GM23338 (cell line): ENCODE measurements at regions not wholly inside any gene's neighbourhood (a gene's known extent, or its start where the extent isn't known, plus 50 kb on each side); places are given as distances from the start of the nearest gene placed in this dataset.
"Not testable (repeated sequence)": the region's sequence is repeated elsewhere in the genome, so short reads cannot be mapped to it uniquely, and the experiment has no call there.

ENCODE experiments used
- ATAC-seq: fragments of 200-7000 bp; cut with Tn5 transposase; 3 replicates; pipeline ENCODE4 v1.9.1; 2020
- DNase-seq: peaks from one replicate; pipeline ENCODE4 v3.0.0-alpha.2; 2015; ENCODE audit warnings: low spot score
- H2AFZ ChIP-seq: fragments of 200-600 bp; sonication (generic); 2 replicates; pipeline ENCODE4 v1.8.0; 2016; ENCODE audit warnings: antibody characterized with exemption, mild to moderate bottlenecking, moderate library complexity
- H3F3A ChIP-seq: fragments of 200-600 bp; sonication (generic); replicated peaks from 2 replicates; pipeline ENCODE4 v1.8.0; 2017; ENCODE audit warnings: antibody characterized with exemption, mixed run types, low read depth
- H3K27ac ChIP-seq: fragments of 200-600 bp; sonication (generic); 2 replicates; pipeline ENCODE4 v1.6.1; 2016; ENCODE audit warnings: low read depth
- H3K27me3 ChIP-seq: fragments of 200-600 bp; sonication (generic); 2 replicates; pipeline ENCODE4 v1.8.0; 2016; ENCODE audit warnings: mild to moderate bottlenecking, mixed run types, moderate library complexity; ENCODE audit not compliant: insufficient read depth
- H3K36me3 ChIP-seq: fragments of 200-600 bp; sonication (generic); 2 replicates; pipeline ENCODE4 v1.8.0; 2016; ENCODE audit warnings: mild to moderate bottlenecking; ENCODE audit not compliant: insufficient read depth
- H3K4me1 ChIP-seq: fragments of 200-600 bp; sonication (generic); 2 replicates; pipeline ENCODE4 v1.8.0; 2016; ENCODE audit warnings: mild to moderate bottlenecking, moderate library complexity; ENCODE audit not compliant: insufficient read depth
- H3K4me2 ChIP-seq: fragments of 200-600 bp; sonication (generic); 2 replicates; pipeline ENCODE4 v1.7.1; 2017; ENCODE audit warnings: mixed run types
- H3K4me3 ChIP-seq: fragments of 200-600 bp; sonication (generic); 2 replicates; pipeline ENCODE4 v1.6.1; 2016; ENCODE audit warnings: mixed run types
- H3K79me2 ChIP-seq: fragments of 200-600 bp; sonication (generic); replicated peaks from 2 replicates; pipeline ENCODE4 v1.8.0; 2017; ENCODE audit warnings: mild to moderate bottlenecking; ENCODE audit not compliant: insufficient read depth
- H3K9me2 ChIP-seq: fragments of 200-600 bp; sonication (generic); 2 replicates; pipeline ENCODE4 v1.8.0; 2017; ENCODE audit not compliant: insufficient read depth
- H4K20me1 ChIP-seq: fragments of 200-600 bp; sonication (generic); replicated peaks from 2 replicates; pipeline ENCODE4 v1.8.0; 2017; ENCODE audit warnings: mild to moderate bottlenecking; ENCODE audit not compliant: insufficient read depth
- H3K27ac Mint-ChIP-seq: 2 replicates; pipeline ENCODE4 v1.8.0; 2020; ENCODE audit warnings: inconsistent platforms, mild to moderate bottlenecking, moderate library complexity, mixed read lengths
- H3K27me3 Mint-ChIP-seq: 3 replicates; pipeline ENCODE4 v1.8.0; 2022; ENCODE audit warnings: low read depth, mild to moderate bottlenecking, moderate library complexity, mixed read lengths, inconsistent platforms; ENCODE audit not compliant: insufficient read depth, poor library complexity
- H3K36me3 Mint-ChIP-seq: 3 replicates; pipeline ENCODE4 v1.8.0; 2021; ENCODE audit warnings: low read depth, mild to moderate bottlenecking, inconsistent platforms, moderate library complexity, mixed read lengths
- H3K4me1 Mint-ChIP-seq: 3 replicates; pipeline ENCODE4 v1.8.0; 2020; ENCODE audit warnings: mild to moderate bottlenecking, inconsistent platforms, mixed read lengths
- H3K4me3 Mint-ChIP-seq: 3 replicates; pipeline ENCODE4 v1.8.0; 2021; ENCODE audit warnings: moderate library complexity, mild to moderate bottlenecking, inconsistent platforms, mixed read lengths
- H3K9me3 Mint-ChIP-seq: 3 replicates; pipeline ENCODE4 v1.8.0; 2020; ENCODE audit warnings: moderate library complexity, mild to moderate bottlenecking, inconsistent platforms, mixed read lengths
- CREB1 ChIP-seq: fragments of 250-450 bp; sonication (Bioruptor Pico); IDR thresholded peaks from 2 replicates; pipeline ENCODE4 v1.5.0; 2020; ENCODE audit warnings: low read depth, mild to moderate bottlenecking, moderate library complexity
- EZH2 ChIP-seq: fragments of 200-600 bp; sonication (generic); IDR thresholded peaks from one replicate; pipeline ENCODE4 v1.8.0; 2017; ENCODE audit warnings: antibody characterized with exemption, mild to moderate bottlenecking, low read depth; ENCODE audit not compliant: unreplicated experiment
- EZH2phosphoT487 ChIP-seq: fragments of 200-600 bp; sonication (generic); IDR thresholded peaks from one replicate; pipeline ENCODE4 v1.8.1; 2018; ENCODE audit warnings: antibody characterized with exemption; ENCODE audit not compliant: unreplicated experiment
- JUNB ChIP-seq: IDR thresholded peaks from one replicate; pipeline ENCODE4 v1.6.1; 2016; ENCODE audit warnings: antibody characterized with exemption; ENCODE audit not compliant: unreplicated experiment
- POLR2AphosphoS5 ChIP-seq: IDR thresholded peaks from 2 replicates; pipeline ENCODE4 v1.6.1; 2016; ENCODE audit warnings: antibody characterized with exemption, low read depth
- ZNF331 ChIP-seq: fragments of 250-450 bp; sonication (Bioruptor Pico); IDR thresholded peaks from 2 replicates; pipeline ENCODE4 v1.5.0; 2020; ENCODE audit warnings: low read depth, mild to moderate bottlenecking, moderate library complexity
- TF ChIP-seq, protein P1 (sequence below): fragments of 250-450 bp; sonication (Bioruptor Pico); IDR thresholded peaks from 2 replicates; pipeline ENCODE4 v1.5.0; 2020; ENCODE audit warnings: mild to moderate bottlenecking, moderate library complexity
- TF ChIP-seq, protein P2 (sequence below), 2 experiments: fragments of 200-600 bp in 1 of 2; sonication (generic) in 1 of 2; conservative IDR thresholded peaks; 2 replicates each; pipeline versions ENCODE4 v1.5.1 to v1.6.1; 2016 to 2017; ENCODE audit warnings: antibody characterized with exemption in 2 of 2, low read depth in 2 of 2, mild to moderate bottlenecking in 2 of 2, moderate library complexity in 1 of 2

DNA sequence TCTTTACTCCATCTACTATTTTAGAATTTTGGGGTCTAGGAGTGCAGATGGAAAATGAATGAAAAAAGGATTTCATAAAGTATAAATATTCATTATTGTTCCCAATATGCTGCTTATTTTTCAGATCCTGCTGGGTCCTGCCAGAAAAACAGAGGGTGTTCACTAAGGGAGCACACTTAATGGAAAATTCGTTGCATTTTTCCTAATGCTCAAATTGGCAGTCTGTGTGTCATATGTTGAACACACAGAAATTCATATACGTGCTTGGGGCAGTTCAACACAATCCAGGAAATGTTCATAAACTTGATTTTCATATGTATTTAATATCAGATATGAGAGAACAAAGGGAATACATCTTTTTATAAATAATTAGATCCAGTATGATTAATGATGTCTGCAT is 1019.4 kb downstream of the EPHA7 start:
- no peaks in the 10 kb centered on the region for H3K4me1 Mint-ChIP-seq
- H3K4me3 Mint-ChIP-seq = no peak overlapping the region
- H4K20me1 ChIP-seq = no peaks in the 10 kb centered on the region
- no peaks in the 10 kb centered on the region for H3K36me3 Mint-ChIP-seq
- no peaks in the 10 kb centered on the region for H3K36me3 ChIP-seq
- DNase-seq = no peak
- H3K4me1 ChIP-seq = no peaks in the 10 kb centered on the region
- ATAC-seq = no peak
- H3K27ac Mint-ChIP-seq = no peak overlapping the region
- TF ChIP-seq POLR2AphosphoS5 = no peak
- TF ChIP-seq, protein P1, sequence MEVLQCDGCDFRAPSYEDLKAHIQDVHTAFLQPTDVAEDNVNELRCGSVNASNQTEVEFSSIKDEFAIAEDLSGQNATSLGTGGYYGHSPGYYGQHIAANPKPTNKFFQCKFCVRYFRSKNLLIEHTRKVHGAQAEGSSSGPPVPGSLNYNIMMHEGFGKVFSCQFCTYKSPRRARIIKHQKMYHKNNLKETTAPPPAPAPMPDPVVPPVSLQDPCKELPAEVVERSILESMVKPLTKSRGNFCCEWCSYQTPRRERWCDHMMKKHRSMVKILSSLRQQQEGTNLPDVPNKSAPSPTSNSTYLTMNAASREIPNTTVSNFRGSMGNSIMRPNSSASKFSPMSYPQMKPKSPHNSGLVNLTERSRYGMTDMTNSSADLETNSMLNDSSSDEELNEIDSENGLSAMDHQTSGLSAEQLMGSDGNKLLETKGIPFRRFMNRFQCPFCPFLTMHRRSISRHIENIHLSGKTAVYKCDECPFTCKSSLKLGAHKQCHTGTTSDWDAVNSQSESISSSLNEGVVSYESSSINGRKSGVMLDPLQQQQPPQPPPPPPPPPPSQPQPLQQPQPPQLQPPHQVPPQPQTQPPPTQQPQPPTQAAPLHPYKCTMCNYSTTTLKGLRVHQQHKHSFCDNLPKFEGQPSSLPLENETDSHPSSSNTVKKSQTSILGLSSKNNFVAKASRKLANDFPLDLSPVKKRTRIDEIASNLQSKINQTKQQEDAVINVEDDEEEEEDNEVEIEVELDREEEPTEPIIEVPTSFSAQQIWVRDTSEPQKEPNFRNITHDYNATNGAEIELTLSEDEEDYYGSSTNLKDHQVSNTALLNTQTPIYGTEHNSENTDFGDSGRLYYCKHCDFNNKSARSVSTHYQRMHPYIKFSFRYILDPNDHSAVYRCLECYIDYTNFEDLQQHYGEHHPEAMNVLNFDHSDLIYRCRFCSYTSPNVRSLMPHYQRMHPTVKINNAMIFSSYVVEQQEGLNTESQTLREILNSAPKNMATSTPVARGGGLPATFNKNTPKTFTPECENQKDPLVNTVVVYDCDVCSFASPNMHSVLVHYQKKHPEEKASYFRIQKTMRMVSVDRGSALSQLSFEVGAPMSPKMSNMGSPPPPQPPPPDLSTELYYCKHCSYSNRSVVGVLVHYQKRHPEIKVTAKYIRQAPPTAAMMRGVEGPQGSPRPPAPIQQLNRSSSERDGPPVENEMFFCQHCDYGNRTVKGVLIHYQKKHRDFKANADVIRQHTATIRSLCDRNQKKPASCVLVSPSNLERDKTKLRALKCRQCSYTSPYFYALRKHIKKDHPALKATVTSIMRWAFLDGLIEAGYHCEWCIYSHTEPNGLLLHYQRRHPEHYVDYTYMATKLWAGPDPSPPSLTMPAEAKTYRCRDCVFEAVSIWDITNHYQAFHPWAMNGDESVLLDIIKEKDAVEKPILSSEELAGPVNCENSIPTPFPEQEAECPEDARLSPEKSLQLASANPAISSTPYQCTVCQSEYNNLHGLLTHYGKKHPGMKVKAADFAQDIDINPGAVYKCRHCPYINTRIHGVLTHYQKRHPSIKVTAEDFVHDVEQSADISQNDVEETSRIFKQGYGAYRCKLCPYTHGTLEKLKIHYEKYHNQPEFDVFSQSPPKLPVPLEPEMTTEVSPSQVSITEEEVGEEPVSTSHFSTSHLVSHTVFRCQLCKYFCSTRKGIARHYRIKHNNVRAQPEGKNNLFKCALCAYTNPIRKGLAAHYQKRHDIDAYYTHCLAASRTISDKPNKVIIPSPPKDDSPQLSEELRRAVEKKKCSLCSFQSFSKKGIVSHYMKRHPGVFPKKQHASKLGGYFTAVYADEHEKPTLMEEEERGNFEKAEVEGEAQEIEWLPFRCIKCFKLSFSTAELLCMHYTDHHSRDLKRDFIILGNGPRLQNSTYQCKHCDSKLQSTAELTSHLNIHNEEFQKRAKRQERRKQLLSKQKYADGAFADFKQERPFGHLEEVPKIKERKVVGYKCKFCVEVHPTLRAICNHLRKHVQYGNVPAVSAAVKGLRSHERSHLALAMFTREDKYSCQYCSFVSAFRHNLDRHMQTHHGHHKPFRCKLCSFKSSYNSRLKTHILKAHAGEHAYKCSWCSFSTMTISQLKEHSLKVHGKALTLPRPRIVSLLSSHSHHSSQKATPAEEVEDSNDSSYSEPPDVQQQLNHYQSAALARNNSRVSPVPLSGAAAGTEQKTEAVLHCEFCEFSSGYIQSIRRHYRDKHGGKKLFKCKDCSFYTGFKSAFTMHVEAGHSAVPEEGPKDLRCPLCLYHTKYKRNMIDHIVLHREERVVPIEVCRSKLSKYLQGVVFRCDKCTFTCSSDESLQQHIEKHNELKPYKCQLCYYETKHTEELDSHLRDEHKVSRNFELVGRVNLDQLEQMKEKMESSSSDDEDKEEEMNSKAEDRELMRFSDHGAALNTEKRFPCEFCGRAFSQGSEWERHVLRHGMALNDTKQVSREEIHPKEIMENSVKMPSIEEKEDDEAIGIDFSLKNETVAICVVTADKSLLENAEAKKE (CRISPR knock-in tag) = no peak
- TF ChIP-seq EZH2 = no peak
- TF ChIP-seq EZH2phosphoT487 = no peak
- TF ChIP-seq, protein P2, sequence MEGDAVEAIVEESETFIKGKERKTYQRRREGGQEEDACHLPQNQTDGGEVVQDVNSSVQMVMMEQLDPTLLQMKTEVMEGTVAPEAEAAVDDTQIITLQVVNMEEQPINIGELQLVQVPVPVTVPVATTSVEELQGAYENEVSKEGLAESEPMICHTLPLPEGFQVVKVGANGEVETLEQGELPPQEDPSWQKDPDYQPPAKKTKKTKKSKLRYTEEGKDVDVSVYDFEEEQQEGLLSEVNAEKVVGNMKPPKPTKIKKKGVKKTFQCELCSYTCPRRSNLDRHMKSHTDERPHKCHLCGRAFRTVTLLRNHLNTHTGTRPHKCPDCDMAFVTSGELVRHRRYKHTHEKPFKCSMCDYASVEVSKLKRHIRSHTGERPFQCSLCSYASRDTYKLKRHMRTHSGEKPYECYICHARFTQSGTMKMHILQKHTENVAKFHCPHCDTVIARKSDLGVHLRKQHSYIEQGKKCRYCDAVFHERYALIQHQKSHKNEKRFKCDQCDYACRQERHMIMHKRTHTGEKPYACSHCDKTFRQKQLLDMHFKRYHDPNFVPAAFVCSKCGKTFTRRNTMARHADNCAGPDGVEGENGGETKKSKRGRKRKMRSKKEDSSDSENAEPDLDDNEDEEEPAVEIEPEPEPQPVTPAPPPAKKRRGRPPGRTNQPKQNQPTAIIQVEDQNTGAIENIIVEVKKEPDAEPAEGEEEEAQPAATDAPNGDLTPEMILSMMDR (conservative IDR thresholded peaks at IDR 0.05; ENCODE audit: low read depth in 2 of 2) = no peak
- no peak for TF ChIP-seq ZNF331 (CRISPR knock-in tag)
- TF ChIP-seq JUNB = no peak
- TF ChIP-seq CREB1 (CRISPR knock-in tag) = no peak
- no peaks in the 10 kb centered on the region for H3F3A ChIP-seq
- H3K4me2 ChIP-seq = no peak overlapping the region
- H3K79me2 ChIP-seq = no peaks in the 10 kb centered on the region
- H3K9me2 ChIP-seq = no peaks in the 10 kb centered on the region
- H3K27ac ChIP-seq = no peak overlapping the region
- no peaks in the 10 kb centered on the region for H3K27me3 ChIP-seq
- H2AFZ ChIP-seq = no peak overlapping the region
- H3K4me3 ChIP-seq = no peak overlapping the region
- H3K9me3 Mint-ChIP-seq = no peaks in the 10 kb centered on the region
- no peaks in the 10 kb centered on the region for H3K27me3 Mint-ChIP-seq

DNA sequence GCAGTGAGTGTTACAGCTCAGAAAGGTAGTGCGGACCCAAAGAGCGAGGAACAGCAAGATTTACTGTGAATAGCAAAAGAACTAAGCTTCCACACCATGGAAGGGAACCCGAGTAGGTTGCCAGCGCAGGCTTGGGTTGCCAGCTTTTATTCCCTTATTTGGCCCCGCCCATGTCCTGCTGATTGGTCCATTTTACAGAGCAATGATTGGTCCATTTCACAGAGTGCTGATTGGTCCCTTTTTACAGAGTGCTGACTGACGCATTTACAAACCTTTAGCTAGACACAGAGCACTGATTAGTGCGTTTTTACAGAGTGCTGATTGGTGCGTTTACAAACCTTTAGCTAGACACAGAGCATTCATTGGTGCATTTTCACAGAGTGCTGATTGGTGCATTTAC is 1030.7 kb downstream of the EPHA7 start:
- not testable (repeated sequence) for H4K20me1 ChIP-seq, H3K27me3 Mint-ChIP-seq, ATAC-seq, H3K4me2 ChIP-seq, H3K79me2 ChIP-seq, H3K4me3 Mint-ChIP-seq, H3K27ac Mint-ChIP-seq, H3K9me2 ChIP-seq, H3K27ac ChIP-seq, H3F3A ChIP-seq, H3K27me3 ChIP-seq, H3K4me1 ChIP-seq, DNase-seq, H3K36me3 ChIP-seq, H3K36me3 Mint-ChIP-seq, H3K4me1 Mint-ChIP-seq, H3K9me3 Mint-ChIP-seq, H2AFZ ChIP-seq, H3K4me3 ChIP-seq
